ENCODE measurements at regions not wholly inside any gene's neighbourhood (a gene's known extent, or its start where the extent isn't known, plus 50 kb on each side); places are given as distances from the start of the nearest gene placed in this dataset.

GRCh38 chr6:166877906-166878305 lies 78.4 kb downstream of the RNASET2 start:
- CTCF ChIA-PET = no interaction called here
- POLR2A ChIA-PET = no interaction called here
- no peaks in the 10 kb centered on the region for H3K36me3 ChIP-seq (ENCODE audit: control insufficient read depth in 2 of 2, insufficient read depth in 1 of 2, low read length in 2 of 2)
- H3K4me1 ChIP-seq (ENCODE audit: control insufficient read depth, insufficient read depth, low read length) = no peaks in the 10 kb centered on the region
- H3K4me3 ChIP-seq (ENCODE audit: low read depth, low read length) = no peak overlapping the region
- TF ChIP-seq ZNF157 (tag by site-specific recombination; IDR thresholded peaks at IDR 0.05) = no peak
- TF ChIP-seq ZNF416 (tag by site-specific recombination; IDR thresholded peaks at IDR 0.05) = no peak
- no peak for TF ChIP-seq ZNF341 (tag by site-specific recombination; IDR thresholded peaks at IDR 0.05; ENCODE audit: low read depth)
- TF ChIP-seq REPIN1 (tag by site-specific recombination; IDR thresholded peaks at IDR 0.05; ENCODE audit: low read depth) = no peak
- TF ChIP-seq ZNF514 (tag by site-specific recombination; IDR thresholded peaks at IDR 0.05) = no peak
- TF ChIP-seq ZNF133 (tag by site-specific recombination; IDR thresholded peaks at IDR 0.05) = no peak
- no peak for TF ChIP-seq ZBTB1 (tag by site-specific recombination; IDR thresholded peaks at IDR 0.05)
- TF ChIP-seq ZNF132 (tag by site-specific recombination; IDR thresholded peaks at IDR 0.05; ENCODE audit: borderline replicate concordance) = no peak
- TF ChIP-seq ZNF350 (tag by site-specific recombination; IDR thresholded peaks at IDR 0.05) = no peak
- no peak for TF ChIP-seq ZNF404 (tag by site-specific recombination; IDR thresholded peaks at IDR 0.05)
- no peak for TF ChIP-seq ZNF214 (tag by site-specific recombination; IDR thresholded peaks at IDR 0.05; ENCODE audit: borderline replicate concordance)
- no peak for TF ChIP-seq ZNF510 (tag by site-specific recombination; IDR thresholded peaks at IDR 0.05; ENCODE audit: insufficient replicate concordance)
- TF ChIP-seq HOXD13 (CRISPR knock-in tag; IDR thresholded peaks at IDR 0.05; ENCODE audit: borderline replicate concordance) = no peak
- TF ChIP-seq ZNF266 (tag by site-specific recombination; IDR thresholded peaks at IDR 0.05; ENCODE audit: low read depth) = no peak
- no peak for TF ChIP-seq ZNF391 (tag by site-specific recombination; IDR thresholded peaks at IDR 0.05; ENCODE audit: borderline replicate concordance, low read depth)
- TF ChIP-seq ZNF571 (tag by site-specific recombination; IDR thresholded peaks at IDR 0.05) = no peak
- no peak for TF ChIP-seq ZNF239 (tag by site-specific recombination; IDR thresholded peaks at IDR 0.05)
- TF ChIP-seq ZNF530 (tag by site-specific recombination; IDR thresholded peaks at IDR 0.05; ENCODE audit: low read depth) = no peak
- no peak for TF ChIP-seq ZNF529 (tag by site-specific recombination; IDR thresholded peaks at IDR 0.05; ENCODE audit: insufficient replicate concordance)
- TF ChIP-seq, protein P1, sequence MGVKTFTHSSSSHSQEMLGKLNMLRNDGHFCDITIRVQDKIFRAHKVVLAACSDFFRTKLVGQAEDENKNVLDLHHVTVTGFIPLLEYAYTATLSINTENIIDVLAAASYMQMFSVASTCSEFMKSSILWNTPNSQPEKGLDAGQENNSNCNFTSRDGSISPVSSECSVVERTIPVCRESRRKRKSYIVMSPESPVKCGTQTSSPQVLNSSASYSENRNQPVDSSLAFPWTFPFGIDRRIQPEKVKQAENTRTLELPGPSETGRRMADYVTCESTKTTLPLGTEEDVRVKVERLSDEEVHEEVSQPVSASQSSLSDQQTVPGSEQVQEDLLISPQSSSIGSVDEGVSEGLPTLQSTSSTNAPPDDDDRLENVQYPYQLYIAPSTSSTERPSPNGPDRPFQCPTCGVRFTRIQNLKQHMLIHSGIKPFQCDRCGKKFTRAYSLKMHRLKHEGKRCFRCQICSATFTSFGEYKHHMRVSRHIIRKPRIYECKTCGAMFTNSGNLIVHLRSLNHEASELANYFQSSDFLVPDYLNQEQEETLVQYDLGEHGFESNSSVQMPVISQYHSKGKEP (tag by site-specific recombination; IDR thresholded peaks at IDR 0.05) = no peak
- no peaks in the 10 kb centered on the region for H3K9me3 ChIP-seq (ENCODE audit: control insufficient read depth, insufficient read depth, low read depth, low read length)
- no peak overlapping the region for H3K27ac ChIP-seq (ENCODE audit: extremely low read depth, low read depth, low read length)

- TF ChIP-seq EGR2 (tag by site-specific recombination; IDR thresholded peaks at IDR 0.05; ENCODE audit: low read depth) (no peak), ZNF529 (tag by site-specific recombination; IDR thresholded peaks at IDR 0.05; ENCODE audit: insufficient replicate concordance) (no peak), ZNF248 (tag by site-specific recombination; IDR thresholded peaks at IDR 0.05) (no peak), ZNF112 (tag by site-specific recombination; IDR thresholded peaks at IDR 0.05) (no peak), ZFP3 (tag by site-specific recombination; IDR thresholded peaks at IDR 0.05; ENCODE audit: low read depth) (no peak), ZNF626 (tag by site-specific recombination; IDR thresholded peaks at IDR 0.05) (no peak), ZSCAN16 (tag by site-specific recombination; IDR thresholded peaks at IDR 0.05) (no peak), KLF7 (tag by site-specific recombination; IDR thresholded peaks at IDR 0.05; ENCODE audit: borderline replicate concordance) (no peak), ZNF747 (tag by site-specific recombination; IDR thresholded peaks at IDR 0.05) (no peak), ZBTB21 (tag by site-specific recombination; IDR thresholded peaks at IDR 0.05) (no peak), ZNF664 (tag by site-specific recombination; IDR thresholded peaks at IDR 0.05) (no peak), ZNF558 (tag by site-specific recombination; IDR thresholded peaks at IDR 0.05) (no peak)
- TF ChIP-seq, protein P2, sequence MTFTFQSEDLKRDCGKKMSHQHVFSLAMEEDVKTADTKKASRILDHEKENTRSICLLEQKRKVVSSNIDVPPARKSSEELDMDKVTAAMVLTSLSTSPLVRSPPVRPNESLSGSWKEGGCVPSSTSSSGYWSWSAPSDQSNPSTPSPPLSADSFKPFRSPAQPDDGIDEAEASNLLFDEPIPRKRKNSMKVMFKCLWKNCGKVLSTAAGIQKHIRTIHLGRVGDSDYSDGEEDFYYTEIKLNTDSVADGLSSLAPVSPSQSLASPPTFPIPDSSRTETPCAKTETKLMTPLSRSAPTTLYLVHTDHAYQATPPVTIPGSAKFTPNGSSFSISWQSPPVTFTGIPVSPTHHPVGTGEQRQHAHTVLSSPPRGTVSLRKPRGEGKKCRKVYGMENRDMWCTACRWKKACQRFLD (tag by site-specific recombination; IDR thresholded peaks at IDR 0.05) = no peak
- Histone ChIP-seq H3K36me3 (ENCODE audit: control insufficient read depth in 2 of 2, insufficient read depth in 1 of 2, low read length in 2 of 2) (no peaks in the 10 kb centered on the region), H3K27ac (ENCODE audit: extremely low read depth, low read depth, low read length) (no peak overlapping the region), H3K4me3 (ENCODE audit: low read depth, low read length) (no peak overlapping the region), H3K9me3 (ENCODE audit: control insufficient read depth, insufficient read depth, low read depth, low read length) (no peaks in the 10 kb centered on the region), H3K4me1 (ENCODE audit: control insufficient read depth, insufficient read depth, low read length) (no peaks in the 10 kb centered on the region)
- ChIA-PET POLR2A (no interaction called here), CTCF (no interaction called here)
Observed at GRCh38 chr6:166877349-166877748, 79.0 kb downstream of the RNASET2 start.

Data from HEK293 (cell line).